ENCODE measurements at regions not wholly inside any gene's neighbourhood (a gene's known extent, or its start where the extent isn't known, plus 50 kb on each side); places are given as distances from the start of the nearest gene placed in this dataset.

DNA sequence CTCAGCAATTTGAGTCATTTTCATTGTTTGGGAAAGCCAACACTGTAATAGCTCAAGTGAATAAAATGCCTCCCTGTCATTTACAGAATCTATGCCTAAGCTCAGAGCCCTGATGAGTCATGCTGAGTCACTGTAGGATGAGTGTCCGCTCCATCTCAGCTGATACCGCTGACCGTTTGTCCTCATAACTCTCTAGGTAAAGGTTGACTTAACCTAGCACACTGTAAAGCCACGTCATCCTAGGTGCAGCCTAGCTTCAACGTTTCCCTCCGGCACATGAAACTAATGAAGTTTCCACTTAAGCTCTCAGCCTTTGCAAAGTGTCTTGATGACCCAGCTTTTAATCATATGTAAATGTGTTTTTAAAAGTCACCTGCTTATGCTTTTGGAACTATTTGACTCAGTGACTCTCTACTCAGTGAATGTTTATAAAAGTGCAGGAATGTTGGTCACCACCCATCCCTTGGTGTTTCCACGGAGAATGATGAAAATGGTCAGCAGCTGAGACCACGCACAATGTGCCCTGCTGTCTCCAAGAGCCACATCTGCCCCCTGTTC lies 154.0 kb downstream of the PMAIP1 start:
- TF ChIP-seq, protein P1, sequence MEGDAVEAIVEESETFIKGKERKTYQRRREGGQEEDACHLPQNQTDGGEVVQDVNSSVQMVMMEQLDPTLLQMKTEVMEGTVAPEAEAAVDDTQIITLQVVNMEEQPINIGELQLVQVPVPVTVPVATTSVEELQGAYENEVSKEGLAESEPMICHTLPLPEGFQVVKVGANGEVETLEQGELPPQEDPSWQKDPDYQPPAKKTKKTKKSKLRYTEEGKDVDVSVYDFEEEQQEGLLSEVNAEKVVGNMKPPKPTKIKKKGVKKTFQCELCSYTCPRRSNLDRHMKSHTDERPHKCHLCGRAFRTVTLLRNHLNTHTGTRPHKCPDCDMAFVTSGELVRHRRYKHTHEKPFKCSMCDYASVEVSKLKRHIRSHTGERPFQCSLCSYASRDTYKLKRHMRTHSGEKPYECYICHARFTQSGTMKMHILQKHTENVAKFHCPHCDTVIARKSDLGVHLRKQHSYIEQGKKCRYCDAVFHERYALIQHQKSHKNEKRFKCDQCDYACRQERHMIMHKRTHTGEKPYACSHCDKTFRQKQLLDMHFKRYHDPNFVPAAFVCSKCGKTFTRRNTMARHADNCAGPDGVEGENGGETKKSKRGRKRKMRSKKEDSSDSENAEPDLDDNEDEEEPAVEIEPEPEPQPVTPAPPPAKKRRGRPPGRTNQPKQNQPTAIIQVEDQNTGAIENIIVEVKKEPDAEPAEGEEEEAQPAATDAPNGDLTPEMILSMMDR (conservative IDR thresholded peaks at IDR 0.05; ENCODE audit: low read length): no peak
- TF ChIP-seq EZH2phosphoT487 (IDR thresholded peaks at IDR 0.05; ENCODE audit: borderline replicate concordance): no peak

All from Loucy (cell line).